Stimulated activated CD4-positive, alpha-beta T cell treated with anti-CD3 and anti-CD28 coated beads, Interleukin-2, amount 100 ng/mL, for 24 hours (primary cell): ENCODE measurements at regions not wholly inside any gene's neighbourhood (a gene's known extent, or its start where the extent isn't known, plus 50 kb on each side); places are given as distances from the start of the nearest gene placed in this dataset.
"Not testable (repeated sequence)": the region's sequence is repeated elsewhere in the genome, so short reads cannot be mapped to it uniquely, and the experiment has no call there.

Experiments
- DNase-seq, 2 donors: peaks; one replicate each; pipeline ENCODE4 v3.0.0-alpha.2; 2020

GRCh38 chr5:1961952-1962595 lies 79.3 kb upstream of the IRX4 start:
- no peak for DNase-seq

- no peak for DNase-seq
These were observed 78.7 kb upstream of the IRX4 start for GRCh38 chr5:1961304-1961946.

GRCh38 chr5:1960595-1961303 lies 78.0 kb upstream of the IRX4 start:
- DNase-seq, result no peak

- no peak for DNase-seq
These were observed 77.2 kb upstream of the IRX4 start for GRCh38 chr5:1959725-1960581.

GRCh38 chr5:1959231-1959630 lies 76.5 kb upstream of the IRX4 start:
- DNase-seq, result no peak

GRCh38 chr5:1958211-1959010 lies 75.7 kb upstream of the IRX4 start:
- DNase-seq, result no peak

GRCh38 chr5:1955586-1955985 lies 72.9 kb upstream of the IRX4 start:
- no peak for DNase-seq

- DNase-seq, result not testable (repeated sequence)
These were observed 71.0 kb upstream of the IRX4 start for GRCh38 chr5:1953710-1954109.

GRCh38 chr5:1952444-1953099 lies 69.8 kb upstream of the IRX4 start:
- DNase-seq, result no peak

- no peak for DNase-seq
These were observed 69.3 kb upstream of the IRX4 start for GRCh38 chr5:1952021-1952420.

GRCh38 chr5:1951165-1951816 lies 68.6 kb upstream of the IRX4 start:
- DNase-seq, result no peak

GRCh38 chr5:1950708-1951103 lies 68.0 kb upstream of the IRX4 start:
- DNase-seq, result no peak

GRCh38 chr5:1950096-1950707 lies 67.5 kb upstream of the IRX4 start:
- no peak for DNase-seq

- DNase-seq, result no peak
These were observed 66.5 kb upstream of the IRX4 start for GRCh38 chr5:1949253-1949652.

- no peak for DNase-seq
These were observed 66.0 kb upstream of the IRX4 start for GRCh38 chr5:1948663-1949191.

GRCh38 chr5:1948111-1948510 lies 65.4 kb upstream of the IRX4 start:
- DNase-seq, result no peak

- no peak for DNase-seq
These were observed 64.1 kb upstream of the IRX4 start for GRCh38 chr5:1946776-1947175.

GRCh38 chr5:1946122-1946677 lies 63.5 kb upstream of the IRX4 start:
- no peak for DNase-seq

- no peak for DNase-seq
These were observed 62.9 kb upstream of the IRX4 start for GRCh38 chr5:1945606-1946005.

- DNase-seq, result no peak
These were observed 61.7 kb upstream of the IRX4 start for GRCh38 chr5:1944408-1944807.
